ENCODE measurements at regions not wholly inside any gene's neighbourhood (a gene's known extent, or its start where the extent isn't known, plus 50 kb on each side); places are given as distances from the start of the nearest gene placed in this dataset.

- no peaks in the 10 kb centered on the region for H3K36me3 ChIP-seq (ENCODE audit: control insufficient read depth in 2 of 2, extremely low read depth in 1 of 2, insufficient read depth in 2 of 2, low read length in 2 of 2)
- H3K4me3 ChIP-seq (replicated peaks in 1 of 3; ENCODE audit: insufficient read depth in 1 of 3, low read depth in 1 of 3, low read length in 3 of 3) = no peak overlapping the region
- intact Hi-C loops (cut with micrococcal nuclease) (no loop called here), dilution Hi-C loops (cut with MboI; ENCODE audit: extremely low pct_ligation_motif_present, low sequenced_read_pairs) (no loop called here)
- H4K20me1 ChIP-seq (replicated peaks; ENCODE audit: control insufficient read depth, extremely low read depth, insufficient read depth, low read length) = no peaks in the 10 kb centered on the region
- no peak overlapping the region for H3K4me2 ChIP-seq (ENCODE audit: insufficient read depth, low read length)
- ChIA-PET CTCF (interaction anchor here (0.9 kb wide), 1 partner anchor 199 kb away, joined by 3 read pairs; no protein-coding TSS in a partner anchor), POLR2A (no interaction called here)
- no peaks in the 10 kb centered on the region for H3K79me2 ChIP-seq (ENCODE audit: control insufficient read depth, insufficient read depth, low read length)
- H3K9ac ChIP-seq (replicated peaks; ENCODE audit: extremely low read depth, insufficient read depth, low read length) = no peak overlapping the region
- no peak for FAIRE-seq
- no peak for TF ChIP-seq EZH2 (IDR thresholded peaks at IDR 0.05; ENCODE audit: borderline replicate concordance, low read depth, low read length, severe bottlenecking)
- no peak for TF ChIP-seq JUN (IDR thresholded peaks at IDR 0.05; ENCODE audit: borderline replicate concordance, insufficient read depth, insufficient read length, low read depth)
- no peak for TF ChIP-seq MYC (IDR thresholded peaks at IDR 0.05; ENCODE audit: low read depth, low read length)
- no peak for TF ChIP-seq POLR2AphosphoS5 (IDR thresholded peaks at IDR 0.05; ENCODE audit: insufficient read depth, low read depth, low read length)
- TF ChIP-seq CTCF (IDR thresholded peaks at IDR 0.05; ENCODE audit: extremely low read depth in 1 of 2, insufficient read depth in 1 of 2, low read depth in 1 of 2, low read length in 2 of 2) = no peak
- TF ChIP-seq, protein P1, sequence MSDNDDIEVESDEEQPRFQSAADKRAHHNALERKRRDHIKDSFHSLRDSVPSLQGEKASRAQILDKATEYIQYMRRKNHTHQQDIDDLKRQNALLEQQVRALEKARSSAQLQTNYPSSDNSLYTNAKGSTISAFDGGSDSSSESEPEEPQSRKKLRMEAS (IDR thresholded peaks at IDR 0.05; ENCODE audit: insufficient read depth, insufficient read length) = no peak
- no peak for TF ChIP-seq FOS (IDR thresholded peaks at IDR 0.05; ENCODE audit: borderline replicate concordance, insufficient read depth, low read length)
- no peak for TF ChIP-seq POLR2A (IDR thresholded peaks at IDR 0.05; ENCODE audit: low read depth, low read length)
- TF ChIP-seq GATA2 (IDR thresholded peaks at IDR 0.05; ENCODE audit: insufficient read depth, insufficient read length, low read depth, low read length) = no peak
- no peaks in the 10 kb centered on the region for H3K9me3 ChIP-seq (replicated peaks; ENCODE audit: control insufficient read depth, insufficient read depth, low read length)
- no peak for DNase-seq (ENCODE audit: low read depth, low spot score)
- no TSS peak for BruUV-seq (replicated peaks)
- H3K4me1 ChIP-seq (ENCODE audit: control insufficient read depth, extremely low read depth, insufficient read depth, low read length) = no peaks in the 10 kb centered on the region
- H3K9me1 ChIP-seq (replicated peaks; ENCODE audit: control insufficient read depth, extremely low read depth, insufficient read depth, low read length) = no peaks in the 10 kb centered on the region
- H2AFZ ChIP-seq (ENCODE audit: low read depth, low read length) = no peak overlapping the region
- H3K27me3 ChIP-seq (ENCODE audit: control insufficient read depth in 2 of 2, insufficient read depth in 2 of 2, low read length in 2 of 2) = no peaks in the 10 kb centered on the region
- H3K27ac ChIP-seq (ENCODE audit: insufficient read depth, low read depth, low read length) = no peak overlapping the region
Observed at GRCh38 chr20:40942006-40942405, 86.6 kb upstream of the TOP1 start.
